SK-N-SH treated with all-trans-retinoic acid at 6 μM for 48 hours (cell line): ENCODE measurements at regions not wholly inside any gene's neighbourhood (a gene's known extent, or its start where the extent isn't known, plus 50 kb on each side); places are given as distances from the start of the nearest gene placed in this dataset.

Source experiments
- ATAC-seq: fragments of 200-7000 bp; cut with Tn5 transposase; 3 replicates; pipeline ENCODE4 v1.9.1; 2020; ENCODE audit warnings: mild to moderate bottlenecking, moderate library complexity
- ARNTL ChIP-seq: fragments of 450-650 bp; formaldehyde crosslinking; IDR thresholded peaks from 2 replicates; pipeline ENCODE4 v1.5.0; 2020; ENCODE audit warnings: low read depth, mild to moderate bottlenecking, moderate library complexity, borderline replicate concordance
- BACH2 ChIP-seq: fragments of 250-450 bp; sonication (Bioruptor Pico); IDR thresholded peaks from 2 replicates; pipeline ENCODE4 v1.9.0; 2021; ENCODE audit warnings: mild to moderate bottlenecking, borderline replicate concordance
- CREB5 ChIP-seq: fragments of 250-450 bp; sonication (Bioruptor Pico); IDR thresholded peaks from 2 replicates; pipeline ENCODE4 v1.5.1; 2020; ENCODE audit warnings: low read depth, mild to moderate bottlenecking, moderate library complexity
- CSDC2 ChIP-seq: fragments of 250-450 bp; sonication (Bioruptor Pico); IDR thresholded peaks from 2 replicates; pipeline ENCODE4 v1.5.0; 2020; ENCODE audit warnings: mild to moderate bottlenecking, moderate library complexity
- CSRNP3 ChIP-seq: fragments of 250-450 bp; sonication (Bioruptor Pico); IDR thresholded peaks from 2 replicates; pipeline ENCODE4 v1.5.1; 2021; ENCODE audit warnings: mild to moderate bottlenecking, moderate library complexity
- ESRRG ChIP-seq: fragments of 250-450 bp; sonication (Bioruptor Pico); IDR thresholded peaks from 2 replicates; pipeline ENCODE4 v1.6.1; 2021; ENCODE audit warnings: mild to moderate bottlenecking
- GLIS3 ChIP-seq: fragments of 250-450 bp; sonication (Bioruptor Pico); IDR thresholded peaks from 2 replicates; pipeline ENCODE4 v1.5.0; 2020; ENCODE audit warnings: mild to moderate bottlenecking, moderate library complexity
- ISL1 ChIP-seq: fragments of 250-450 bp; sonication (Bioruptor Pico); IDR thresholded peaks from 2 replicates; pipeline ENCODE4 v2.1.2; 2022; ENCODE audit warnings: mild to moderate bottlenecking, moderate library complexity
- OSR1 ChIP-seq: fragments of 250-450 bp; sonication (Bioruptor Pico); IDR thresholded peaks from 2 replicates; pipeline ENCODE4 v1.8.0; 2022; ENCODE audit warnings: moderate library complexity, mild to moderate bottlenecking, inconsistent platforms
- PATZ1 ChIP-seq: fragments of 250-450 bp; sonication (Bioruptor Pico); IDR thresholded peaks from 2 replicates; pipeline ENCODE4 v1.8.0; 2020; ENCODE audit warnings: mild to moderate bottlenecking, moderate library complexity, borderline replicate concordance
- POU6F1 ChIP-seq: fragments of 250-450 bp; sonication (Bioruptor Pico); IDR thresholded peaks from 2 replicates; pipeline ENCODE4 v1.8.0; 2021; ENCODE audit warnings: low read depth, mild to moderate bottlenecking, moderate library complexity, borderline replicate concordance
- PPARA ChIP-seq: fragments of 250-450 bp; sonication (Bioruptor Pico); IDR thresholded peaks from 2 replicates; pipeline ENCODE4 v1.5.0; 2020; ENCODE audit warnings: mild to moderate bottlenecking, borderline replicate concordance
- SNAI2 ChIP-seq: fragments of 250-450 bp; sonication (Bioruptor Pico); IDR thresholded peaks from 2 replicates; pipeline ENCODE4 v1.5.0; 2020; ENCODE audit warnings: mild to moderate bottlenecking, moderate library complexity
- TOX ChIP-seq: fragments of 250-450 bp; sonication (Bioruptor Pico); IDR thresholded peaks from 2 replicates; pipeline ENCODE4 v1.8.0; 2021; ENCODE audit warnings: mild to moderate bottlenecking, moderate library complexity, borderline replicate concordance
- TSHZ2 ChIP-seq: fragments of 250-450 bp; sonication (Bioruptor Pico); IDR thresholded peaks from 2 replicates; pipeline ENCODE4 v1.5.0; 2020; ENCODE audit warnings: mild to moderate bottlenecking, moderate library complexity
- ZC3H10 ChIP-seq: fragments of 250-450 bp; sonication (Bioruptor Pico); IDR thresholded peaks from 2 replicates; pipeline ENCODE4 v1.5.1; 2021; ENCODE audit warnings: mild to moderate bottlenecking, moderate library complexity
- ZFP30 ChIP-seq: fragments of 450-650 bp; formaldehyde crosslinking; IDR thresholded peaks from 2 replicates; pipeline ENCODE4 v1.5.0; 2022; ENCODE audit warnings: mild to moderate bottlenecking, moderate library complexity
- ZNF8 ChIP-seq: fragments of 450-650 bp; formaldehyde crosslinking; IDR thresholded peaks from 2 replicates; pipeline ENCODE4 v1.5.0; 2020; ENCODE audit warnings: mild to moderate bottlenecking, moderate library complexity

- TF ChIP-seq GLIS3 (CRISPR knock-in tag), result no peak
- TF ChIP-seq CSRNP3 (CRISPR knock-in tag), result no peak
- no peak for TF ChIP-seq POU6F1 (CRISPR knock-in tag)
- TF ChIP-seq BACH2, result no peak
- no peak for TF ChIP-seq PATZ1
- no peak for ATAC-seq
Observed at GRCh38 chr9:36731068-36731956, 158.6 kb downstream of the MELK start.

GRCh38 chr9:36734737-36735136 lies 162.0 kb downstream of the MELK start:
- TF ChIP-seq TSHZ2 (CRISPR knock-in tag) (no peak), GLIS3 (CRISPR knock-in tag) (no peak), POU6F1 (CRISPR knock-in tag) (no peak), ISL1 (no peak), ZFP30 (no peak), ARNTL (no peak), PATZ1 (no peak), TOX (CRISPR knock-in tag) (no peak), PPARA (no peak), CSRNP3 (CRISPR knock-in tag) (no peak), ZNF8 (no peak), OSR1 (CRISPR knock-in tag) (no peak), SNAI2 (CRISPR knock-in tag) (no peak), CSDC2 (no peak), BACH2 (no peak), ESRRG (no peak), CREB5 (CRISPR knock-in tag) (no peak), ZC3H10 (CRISPR knock-in tag) (no peak)

More at GRCh38 chr9:36734737-36735136, 162.0 kb downstream of the MELK start:
- ATAC-seq, result no peak
